Fibroblast of lung (primary cell): ENCODE measurements at regions not wholly inside any gene's neighbourhood (a gene's known extent, or its start where the extent isn't known, plus 50 kb on each side); places are given as distances from the start of the nearest gene placed in this dataset.

ENCODE experiments used
- DNase-seq, 2 donors: peaks; one replicate each; pipeline versions ENCODE4 v3.0.0 to v3.0.0-alpha.2; 2010; ENCODE audit warnings: low read depth in 2 of 2
- H2AFZ ChIP-seq: 2 replicates; pipeline ENCODE4 v1.5.1; 2012; ENCODE audit warnings: low read length, control low read depth, inconsistent platforms
- H3K27ac ChIP-seq: 2 replicates; pipeline ENCODE4 v1.5.1; 2011; ENCODE audit warnings: low read length, control low read depth; ENCODE audit not compliant: insufficient read depth
- H3K27me3 ChIP-seq: 2 replicates; pipeline ENCODE4 v1.5.1; 2011; ENCODE audit warnings: mild to moderate bottlenecking, low read length; ENCODE audit not compliant: control insufficient read depth, insufficient read depth
- H3K36me3 ChIP-seq: 2 replicates; pipeline ENCODE4 v1.5.1; 2011; ENCODE audit warnings: low read length; ENCODE audit not compliant: control insufficient read depth, insufficient read depth
- H3K4me1 ChIP-seq: 2 replicates; pipeline ENCODE4 v1.5.1; 2011; ENCODE audit warnings: low read length; ENCODE audit not compliant: control insufficient read depth, insufficient read depth; ENCODE audit errors: extremely low read depth
- H3K4me2 ChIP-seq: 2 replicates; pipeline ENCODE4 v1.5.1; 2011; ENCODE audit warnings: low read length, control low read depth; ENCODE audit not compliant: insufficient read depth; ENCODE audit errors: extremely low read depth
- H3K4me3 ChIP-seq, 4 experiments: fragments of 200-600 bp in 1 of 4; sonication (generic) in 1 of 4; replicated peaks in 1 of 4; 2 replicates each; pipeline ENCODE4 v1.5.1; 2011 to 2016; ENCODE audit warnings: low read length in 4 of 4, low read depth in 3 of 4, mild to moderate bottlenecking in 3 of 4, control low read depth in 2 of 4, inconsistent platforms in 1 of 4, mixed read lengths in 1 of 4; ENCODE audit not compliant: insufficient read depth in 1 of 4; ENCODE audit errors: control extremely low read depth in 1 of 4
- H3K79me2 ChIP-seq: 2 replicates; pipeline ENCODE4 v1.5.1; 2012; ENCODE audit warnings: mild to moderate bottlenecking, low read length, inconsistent platforms; ENCODE audit not compliant: control insufficient read depth, insufficient read depth
- H3K9ac ChIP-seq: 2 replicates; pipeline ENCODE4 v1.5.1; 2011; ENCODE audit warnings: mild to moderate bottlenecking, low read length, control low read depth; ENCODE audit not compliant: insufficient read depth
- H3K9me3 ChIP-seq: 2 replicates; pipeline ENCODE4 v1.5.1; 2012; ENCODE audit warnings: low read depth, low read length; ENCODE audit not compliant: control insufficient read depth, insufficient read depth
- H4K20me1 ChIP-seq: 2 replicates; pipeline ENCODE4 v1.5.1; 2011; ENCODE audit warnings: low read length; ENCODE audit not compliant: control insufficient read depth, insufficient read depth; ENCODE audit errors: extremely low read depth
- EZH2 ChIP-seq: IDR thresholded peaks from 2 replicates; pipeline ENCODE4 v1.5.1; 2012; ENCODE audit warnings: low read length, control low read depth, mild to moderate bottlenecking; ENCODE audit errors: missing control alignments
- TF ChIP-seq, protein P1 (sequence below), 2 donors: IDR thresholded peaks in 1 of 2; conservative IDR thresholded peaks in 1 of 2; 1 replicate in 1 of 2; 2 replicates in 1 of 2; pipeline ENCODE4 v1.5.1; 2011 to 2012; ENCODE audit warnings: low read length in 2 of 2, control low read depth in 1 of 2, inconsistent platforms in 1 of 2, low read depth in 1 of 2, mild to moderate bottlenecking in 1 of 2

DNA sequence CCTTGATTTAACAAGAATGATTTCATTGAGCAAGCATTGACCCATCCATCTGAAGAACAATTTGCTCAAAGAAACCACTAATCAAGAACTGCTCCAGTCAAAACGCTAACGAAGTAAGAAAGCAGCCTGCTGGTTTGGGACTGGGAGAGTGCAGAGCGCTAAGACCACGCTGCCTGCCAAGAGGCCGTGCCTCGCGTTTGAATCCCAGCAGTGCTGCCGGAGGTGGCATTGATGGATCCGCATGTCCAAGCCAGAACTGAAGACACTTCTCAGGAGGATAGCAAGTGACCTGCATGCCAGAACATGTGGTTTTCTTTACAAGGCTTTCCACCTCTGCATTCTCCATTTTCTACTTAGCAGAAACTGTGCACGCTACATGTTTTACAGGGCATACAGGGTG, 105.2 kb upstream of the FOXC1 start:
- H3K27ac ChIP-seq, result no peak overlapping the region
- H3K4me2 ChIP-seq, result no peak overlapping the region
- no peak overlapping the region for H3K9ac ChIP-seq
- no peaks in the 10 kb centered on the region for H4K20me1 ChIP-seq
- H3K27me3 ChIP-seq, result peaks cover 2% of the 10 kb centered on the region
- H3K79me2 ChIP-seq, result no peaks in the 10 kb centered on the region
- no peak overlapping the region for H2AFZ ChIP-seq
- H3K36me3 ChIP-seq, result no peaks in the 10 kb centered on the region
- H3K4me1 ChIP-seq, result no peaks in the 10 kb centered on the region
- H3K9me3 ChIP-seq, result no peaks in the 10 kb centered on the region
- no peak for TF ChIP-seq EZH2
- TF ChIP-seq, protein P1, sequence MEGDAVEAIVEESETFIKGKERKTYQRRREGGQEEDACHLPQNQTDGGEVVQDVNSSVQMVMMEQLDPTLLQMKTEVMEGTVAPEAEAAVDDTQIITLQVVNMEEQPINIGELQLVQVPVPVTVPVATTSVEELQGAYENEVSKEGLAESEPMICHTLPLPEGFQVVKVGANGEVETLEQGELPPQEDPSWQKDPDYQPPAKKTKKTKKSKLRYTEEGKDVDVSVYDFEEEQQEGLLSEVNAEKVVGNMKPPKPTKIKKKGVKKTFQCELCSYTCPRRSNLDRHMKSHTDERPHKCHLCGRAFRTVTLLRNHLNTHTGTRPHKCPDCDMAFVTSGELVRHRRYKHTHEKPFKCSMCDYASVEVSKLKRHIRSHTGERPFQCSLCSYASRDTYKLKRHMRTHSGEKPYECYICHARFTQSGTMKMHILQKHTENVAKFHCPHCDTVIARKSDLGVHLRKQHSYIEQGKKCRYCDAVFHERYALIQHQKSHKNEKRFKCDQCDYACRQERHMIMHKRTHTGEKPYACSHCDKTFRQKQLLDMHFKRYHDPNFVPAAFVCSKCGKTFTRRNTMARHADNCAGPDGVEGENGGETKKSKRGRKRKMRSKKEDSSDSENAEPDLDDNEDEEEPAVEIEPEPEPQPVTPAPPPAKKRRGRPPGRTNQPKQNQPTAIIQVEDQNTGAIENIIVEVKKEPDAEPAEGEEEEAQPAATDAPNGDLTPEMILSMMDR (conservative IDR thresholded peaks at IDR 0.05 in 1 of 2, IDR thresholded peaks at IDR 0.05 in 1 of 2; ENCODE audit: low read depth in 1 of 2, low read length in 2 of 2), result no peak
- DNase-seq, result no peak
- H3K4me3 ChIP-seq, result no peak overlapping the region

DNA sequence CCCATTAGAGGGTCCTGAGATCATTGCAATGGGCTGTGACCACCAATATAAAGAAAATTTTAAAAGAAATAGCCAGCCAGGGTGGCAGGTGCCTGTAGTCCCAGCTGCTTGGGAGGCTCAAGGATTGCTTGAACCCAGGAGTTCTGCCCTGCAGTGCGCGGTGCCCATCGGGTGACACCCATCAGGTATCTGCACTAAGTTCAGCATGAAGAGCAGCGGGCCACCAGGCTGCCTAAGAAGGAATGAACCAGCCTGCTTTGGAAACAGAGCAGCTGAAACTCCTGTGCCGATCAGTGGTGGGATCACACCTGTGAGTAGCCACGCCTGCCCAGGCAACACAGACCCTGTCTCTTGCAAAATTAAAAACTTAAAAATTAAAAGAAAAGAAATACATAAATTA, 102.5 kb upstream of the FOXC1 start:
- Histone ChIP-seq H3K36me3 (no peaks in the 10 kb centered on the region), H3K4me2 (no peak overlapping the region), H3K4me3 (no peak overlapping the region), H4K20me1 (no peaks in the 10 kb centered on the region), H3K27me3 (peaks cover 5% of the 10 kb centered on the region), H3K9me3 (no peaks in the 10 kb centered on the region), H3K4me1 (no peaks in the 10 kb centered on the region), H3K9ac (no peak overlapping the region), H2AFZ (no peak overlapping the region), H3K27ac (no peak overlapping the region), H3K79me2 (no peaks in the 10 kb centered on the region)
- TF ChIP-seq, protein P1 (conservative IDR thresholded peaks at IDR 0.05 in 1 of 2, IDR thresholded peaks at IDR 0.05 in 1 of 2; ENCODE audit: low read depth in 1 of 2, low read length in 2 of 2), result no peak
- TF ChIP-seq EZH2, result no peak
- DNase-seq, result no peak

DNA sequence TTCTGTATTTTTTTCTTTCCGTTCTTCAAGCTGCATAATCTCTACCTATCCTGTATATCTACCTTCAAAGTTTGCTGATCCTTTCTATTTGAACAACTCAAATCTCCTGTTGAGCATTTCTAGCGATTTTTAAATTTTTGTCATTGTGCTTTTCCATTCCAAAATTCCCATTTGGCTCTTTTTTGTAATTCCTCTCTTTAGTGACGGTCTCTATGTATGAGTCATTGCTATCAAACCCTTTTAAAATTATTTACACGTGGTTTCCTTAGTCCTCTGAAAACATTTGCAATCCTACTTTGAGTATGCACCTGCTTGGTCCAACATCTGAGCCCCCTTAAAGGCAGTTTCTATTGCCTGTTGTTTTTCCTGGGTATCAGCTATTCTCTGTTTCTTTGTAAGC, 100.5 kb upstream of the FOXC1 start:
- Histone ChIP-seq H3K27ac (no peak overlapping the region), H3K27me3 (peaks cover 5% of the 10 kb centered on the region), H3K9me3 (no peaks in the 10 kb centered on the region), H2AFZ (no peak overlapping the region), H3K9ac (no peak overlapping the region), H4K20me1 (no peaks in the 10 kb centered on the region), H3K36me3 (no peaks in the 10 kb centered on the region), H3K4me1 (no peaks in the 10 kb centered on the region), H3K4me2 (no peak overlapping the region), H3K79me2 (no peaks in the 10 kb centered on the region), H3K4me3 (no peak overlapping the region)
- TF ChIP-seq, protein P1 (conservative IDR thresholded peaks at IDR 0.05 in 1 of 2, IDR thresholded peaks at IDR 0.05 in 1 of 2; ENCODE audit: low read depth in 1 of 2, low read length in 2 of 2), result no peak
- no peak for TF ChIP-seq EZH2
- no peak for DNase-seq
